ENCODE measurements at regions not wholly inside any gene's neighbourhood (a gene's known extent, or its start where the extent isn't known, plus 50 kb on each side); places are given as distances from the start of the nearest gene placed in this dataset.

DNA sequence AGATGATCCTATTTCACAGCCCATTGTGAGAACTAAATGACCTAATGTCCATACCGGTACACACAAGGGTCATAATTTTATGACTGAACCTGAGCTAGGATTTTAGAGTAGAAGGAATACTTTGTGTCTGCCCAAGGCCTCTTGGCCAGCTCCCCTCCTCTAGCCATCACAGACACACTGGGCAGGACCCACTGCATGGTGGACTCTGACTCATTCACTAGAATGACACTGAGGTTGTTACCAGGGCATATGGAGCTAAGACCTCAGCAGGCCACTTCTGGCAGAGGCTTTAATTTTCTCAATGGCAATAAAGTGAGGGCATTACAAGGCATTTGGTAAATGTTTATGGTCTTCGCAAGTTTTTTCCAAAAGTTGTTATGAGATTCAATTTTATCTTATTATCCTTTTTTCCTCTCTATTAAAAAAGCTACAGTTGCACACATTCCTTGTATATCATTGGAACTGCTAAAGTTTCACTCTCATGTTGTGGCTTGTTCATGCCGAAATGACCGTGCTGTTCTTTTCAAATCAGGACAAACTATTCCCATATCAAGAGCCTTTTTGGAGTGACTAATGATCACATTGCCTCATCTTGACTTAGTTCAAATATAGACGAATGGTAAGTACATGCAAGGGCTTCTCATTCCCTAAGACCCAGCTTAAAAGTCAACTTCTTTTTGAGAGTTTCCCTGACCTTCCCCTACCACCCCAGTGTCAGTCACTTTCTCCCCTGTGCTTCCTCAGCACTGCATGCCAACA is 595.7 kb downstream of the ACTL7B start:
- TF ChIP-seq EP300 (IDR thresholded peaks at IDR 0.05) = no peak
- TF ChIP-seq, protein P1, sequence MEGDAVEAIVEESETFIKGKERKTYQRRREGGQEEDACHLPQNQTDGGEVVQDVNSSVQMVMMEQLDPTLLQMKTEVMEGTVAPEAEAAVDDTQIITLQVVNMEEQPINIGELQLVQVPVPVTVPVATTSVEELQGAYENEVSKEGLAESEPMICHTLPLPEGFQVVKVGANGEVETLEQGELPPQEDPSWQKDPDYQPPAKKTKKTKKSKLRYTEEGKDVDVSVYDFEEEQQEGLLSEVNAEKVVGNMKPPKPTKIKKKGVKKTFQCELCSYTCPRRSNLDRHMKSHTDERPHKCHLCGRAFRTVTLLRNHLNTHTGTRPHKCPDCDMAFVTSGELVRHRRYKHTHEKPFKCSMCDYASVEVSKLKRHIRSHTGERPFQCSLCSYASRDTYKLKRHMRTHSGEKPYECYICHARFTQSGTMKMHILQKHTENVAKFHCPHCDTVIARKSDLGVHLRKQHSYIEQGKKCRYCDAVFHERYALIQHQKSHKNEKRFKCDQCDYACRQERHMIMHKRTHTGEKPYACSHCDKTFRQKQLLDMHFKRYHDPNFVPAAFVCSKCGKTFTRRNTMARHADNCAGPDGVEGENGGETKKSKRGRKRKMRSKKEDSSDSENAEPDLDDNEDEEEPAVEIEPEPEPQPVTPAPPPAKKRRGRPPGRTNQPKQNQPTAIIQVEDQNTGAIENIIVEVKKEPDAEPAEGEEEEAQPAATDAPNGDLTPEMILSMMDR (IDR thresholded peaks at IDR 0.05) = no peak
